ENCODE measurements at regions not wholly inside any gene's neighbourhood (a gene's known extent, or its start where the extent isn't known, plus 50 kb on each side); places are given as distances from the start of the nearest gene placed in this dataset.
A peak's percentile ranks its signal among the peaks of the same experiment; 100 is the strongest.

DNA sequence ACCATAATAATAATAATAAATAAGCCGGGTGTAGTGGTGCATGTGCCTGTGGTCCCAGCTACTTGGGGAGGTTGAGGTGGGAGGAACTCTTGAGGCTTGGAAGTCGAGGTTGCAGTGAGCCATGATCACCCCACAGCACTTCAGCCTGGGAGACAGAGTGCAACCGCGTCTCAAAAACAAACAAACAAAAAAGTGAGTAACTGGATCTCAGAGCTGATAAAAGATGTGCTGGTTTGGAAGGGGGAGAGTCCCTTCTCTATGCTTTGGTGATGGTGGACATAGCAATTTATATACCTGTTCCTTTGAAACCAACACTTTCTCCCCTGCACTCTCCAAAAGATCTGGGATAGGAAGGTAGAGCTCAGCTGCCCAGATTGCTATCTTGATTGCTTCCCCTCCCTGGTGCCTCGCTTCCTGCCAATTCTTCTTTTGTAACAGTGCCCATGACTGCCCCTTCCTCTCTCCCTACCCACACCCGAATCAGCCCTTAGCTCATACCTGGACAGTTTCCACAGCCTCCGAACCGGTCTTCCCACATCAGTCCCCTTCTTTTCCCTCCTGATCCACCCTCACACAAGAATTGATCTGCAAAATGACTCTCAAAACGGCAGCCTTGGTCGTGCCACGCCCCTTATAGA is 55.1 kb upstream of the UBE2E1 start:
- H3K4me3 ChIP-seq: no peak overlapping the region
- 53 to 60% methylated on average over 5 to 10 of the region's 11 CpGs for WGBS, 2 donors (ENCODE audit: low coverage in 1 of 2)
- peaks cover 0 to 21% (median 11%) of the 10 kb centered on the region in 3 donors for H3K4me1 ChIP-seq
- TF ChIP-seq POLR2A (IDR thresholded peaks at IDR 0.05): no peak
- TF ChIP-seq POLR2AphosphoS5 (IDR thresholded peaks at IDR 0.05): no peak
- no peak for TF ChIP-seq EP300 (IDR thresholded peaks at IDR 0.05)
- TF ChIP-seq, protein P1, sequence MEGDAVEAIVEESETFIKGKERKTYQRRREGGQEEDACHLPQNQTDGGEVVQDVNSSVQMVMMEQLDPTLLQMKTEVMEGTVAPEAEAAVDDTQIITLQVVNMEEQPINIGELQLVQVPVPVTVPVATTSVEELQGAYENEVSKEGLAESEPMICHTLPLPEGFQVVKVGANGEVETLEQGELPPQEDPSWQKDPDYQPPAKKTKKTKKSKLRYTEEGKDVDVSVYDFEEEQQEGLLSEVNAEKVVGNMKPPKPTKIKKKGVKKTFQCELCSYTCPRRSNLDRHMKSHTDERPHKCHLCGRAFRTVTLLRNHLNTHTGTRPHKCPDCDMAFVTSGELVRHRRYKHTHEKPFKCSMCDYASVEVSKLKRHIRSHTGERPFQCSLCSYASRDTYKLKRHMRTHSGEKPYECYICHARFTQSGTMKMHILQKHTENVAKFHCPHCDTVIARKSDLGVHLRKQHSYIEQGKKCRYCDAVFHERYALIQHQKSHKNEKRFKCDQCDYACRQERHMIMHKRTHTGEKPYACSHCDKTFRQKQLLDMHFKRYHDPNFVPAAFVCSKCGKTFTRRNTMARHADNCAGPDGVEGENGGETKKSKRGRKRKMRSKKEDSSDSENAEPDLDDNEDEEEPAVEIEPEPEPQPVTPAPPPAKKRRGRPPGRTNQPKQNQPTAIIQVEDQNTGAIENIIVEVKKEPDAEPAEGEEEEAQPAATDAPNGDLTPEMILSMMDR (IDR thresholded peaks at IDR 0.05): no peak
- H3K36me3 ChIP-seq: no peaks in the 10 kb centered on the region
- peak overlapping the region in 1 of 4 donors; percentile 3 for H3K27ac ChIP-seq
- no peaks in the 10 kb centered on the region for H3K9me3 ChIP-seq
- H3K27me3 ChIP-seq: no peaks in the 10 kb centered on the region
- no peak for ATAC-seq

DNA sequence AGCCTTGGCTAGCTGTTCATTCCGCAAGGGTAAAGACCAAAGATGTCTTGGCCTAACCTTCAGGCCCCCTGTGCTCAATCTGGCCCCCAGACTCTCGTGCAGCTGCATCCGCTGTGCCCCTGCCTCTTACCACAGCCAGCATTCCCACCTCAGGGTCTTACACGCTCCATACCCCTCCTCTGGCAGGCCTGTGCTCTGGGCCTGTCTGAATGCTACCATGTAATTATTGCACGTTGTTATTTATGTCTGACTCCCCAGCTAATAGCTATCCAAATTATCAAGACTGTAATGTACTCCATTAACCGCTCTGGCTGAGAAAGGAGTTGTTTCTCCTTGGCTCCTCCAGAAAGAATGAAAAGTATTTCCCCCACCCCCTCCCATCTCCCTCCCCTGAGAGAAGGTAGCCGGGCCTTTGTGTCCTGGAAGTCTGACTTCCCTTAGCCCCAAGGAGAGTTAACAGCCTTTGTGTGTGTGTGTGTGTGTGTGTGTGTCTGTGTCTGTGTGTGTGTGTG is 54.5 kb upstream of the UBE2E1 start:
- no peaks in the 10 kb centered on the region for H3K27me3 ChIP-seq

DNA sequence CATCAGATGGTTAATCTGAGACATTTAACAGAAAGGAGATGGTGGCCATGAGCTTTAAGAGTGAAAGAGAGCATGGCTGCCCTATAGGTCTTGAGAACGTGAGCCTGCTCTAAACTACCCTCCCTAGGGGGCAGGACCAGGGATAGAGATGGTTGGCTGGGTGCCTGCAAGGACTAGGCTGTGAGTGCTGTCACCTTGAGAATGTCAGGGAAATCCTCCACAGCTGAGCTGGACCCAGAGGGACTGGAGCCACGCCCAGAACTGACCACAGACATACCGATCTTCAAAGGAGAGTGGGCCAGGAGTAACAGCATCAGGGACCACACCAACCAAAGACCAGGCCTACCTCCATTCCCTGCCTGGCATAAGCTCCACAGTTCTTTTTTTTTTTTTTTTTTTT is 53.6 kb upstream of the UBE2E1 start:
- Histone ChIP-seq H3K4me1 (peaks cover 0 to 35% (median 11%) of the 10 kb centered on the region in 3 donors), H3K27me3 (no peaks in the 10 kb centered on the region), H3K9me3 (no peaks in the 10 kb centered on the region), H3K36me3 (no peaks in the 10 kb centered on the region), H3K27ac (no peak overlapping the region), H3K4me3 (no peak overlapping the region)
- TF ChIP-seq POLR2AphosphoS5 (IDR thresholded peaks at IDR 0.05) (no peak), EP300 (IDR thresholded peaks at IDR 0.05) (no peak), POLR2A (IDR thresholded peaks at IDR 0.05) (no peak)
- TF ChIP-seq, protein P1 (IDR thresholded peaks at IDR 0.05): no peak
- 83% methylated on average over 2 of the region's 3 CpGs; no CpG with 5 or more reads in 1 of the 2 donors for WGBS, 2 donors (ENCODE audit: low coverage in 1 of 2)
- ATAC-seq: no peak

More for the DNA sequence above, 54.5 kb upstream of the UBE2E1 start:
- Histone ChIP-seq H3K9me3 (no peaks in the 10 kb centered on the region), H3K27ac (peak overlapping the region in 1 of 4 donors; percentile 3), H3K36me3 (no peaks in the 10 kb centered on the region), H3K4me1 (peaks cover 0 to 26% (median 11%) of the 10 kb centered on the region in 3 donors), H3K4me3 (no peak overlapping the region)
- no peak for TF ChIP-seq EP300 (IDR thresholded peaks at IDR 0.05)
- no peak for TF ChIP-seq POLR2AphosphoS5 (IDR thresholded peaks at IDR 0.05)
- TF ChIP-seq POLR2A (IDR thresholded peaks at IDR 0.05): no peak
- TF ChIP-seq, protein P1 (IDR thresholded peaks at IDR 0.05): no peak
- WGBS, 2 donors (ENCODE audit: low coverage in 1 of 2): 28 to 50% methylated on average over 4 to 6 of the region's 7 CpGs
- peak; percentile 57 for ATAC-seq

DNA sequence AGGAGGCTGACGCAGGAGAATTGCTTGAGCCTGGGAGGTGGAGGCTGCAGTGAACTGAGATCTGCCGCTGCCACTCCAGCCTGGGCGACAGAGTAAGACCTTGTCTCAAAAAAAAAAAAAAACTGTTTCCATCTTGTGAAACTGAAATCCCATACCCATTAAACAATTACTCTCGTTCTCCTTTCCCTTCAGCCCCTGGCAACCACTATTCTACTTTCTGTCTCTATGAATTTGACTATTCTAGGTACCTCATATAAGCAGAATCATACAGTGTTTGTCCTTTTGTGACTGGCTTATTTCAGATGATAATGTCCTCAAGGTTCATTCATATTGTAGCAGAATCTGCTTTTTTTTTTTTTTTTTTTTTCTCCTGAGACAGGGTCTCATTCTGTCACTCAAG is 51.5 kb upstream of the UBE2E1 start:
- H3K9me3 ChIP-seq: no peaks in the 10 kb centered on the region
- no peaks in the 10 kb centered on the region for H3K36me3 ChIP-seq
- H3K27ac ChIP-seq: no peak overlapping the region
- H3K4me1 ChIP-seq: peaks cover 0 to 35% (median 11%) of the 10 kb centered on the region in 3 donors
- no peaks in the 10 kb centered on the region for H3K27me3 ChIP-seq
- TF ChIP-seq POLR2A (IDR thresholded peaks at IDR 0.05) (no peak), EP300 (IDR thresholded peaks at IDR 0.05) (no peak), POLR2AphosphoS5 (IDR thresholded peaks at IDR 0.05) (no peak)
- TF ChIP-seq, protein P1 (IDR thresholded peaks at IDR 0.05): no peak
- ATAC-seq: no peak
- no peak overlapping the region for H3K4me3 ChIP-seq
- 70 to 100% methylated on average over 4 of the region's 4 CpGs for WGBS, 2 donors (ENCODE audit: low coverage in 1 of 2)
